ENCODE measurements at regions not wholly inside any gene's neighbourhood (a gene's known extent, or its start where the extent isn't known, plus 50 kb on each side); places are given as distances from the start of the nearest gene placed in this dataset.
A peak's percentile ranks its signal among the peaks of the same experiment; 100 is the strongest.

DNA sequence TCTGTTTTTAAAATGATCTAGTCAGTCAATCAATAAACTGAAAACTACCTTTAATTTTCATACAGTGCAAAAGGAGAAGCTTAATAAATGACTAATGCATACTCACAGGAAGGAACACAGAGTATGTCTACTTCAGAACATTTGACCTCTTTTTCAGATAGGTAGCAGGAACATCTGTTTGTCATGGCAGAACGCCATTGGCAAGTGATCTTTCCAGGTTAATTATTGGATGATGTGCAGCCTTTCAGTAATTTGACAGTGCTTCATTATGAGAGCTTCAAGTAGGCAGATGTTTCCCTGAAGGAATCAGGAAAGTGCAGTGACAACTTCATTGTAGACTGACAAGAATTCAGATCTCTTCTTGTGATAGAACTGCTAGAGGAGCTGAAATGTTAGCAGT is 325.0 kb downstream of the OTOL1 start:
- WGBS (ENCODE audit: insufficient coverage, low coverage, low lambda C conversion rate, missing lambda C conversion rate), result 9% methylated on average over 1 of the region's 1 CpG
- TF ChIP-seq POLR2A (IDR thresholded peaks at IDR 0.05), result no peak
- TF ChIP-seq, protein P1, sequence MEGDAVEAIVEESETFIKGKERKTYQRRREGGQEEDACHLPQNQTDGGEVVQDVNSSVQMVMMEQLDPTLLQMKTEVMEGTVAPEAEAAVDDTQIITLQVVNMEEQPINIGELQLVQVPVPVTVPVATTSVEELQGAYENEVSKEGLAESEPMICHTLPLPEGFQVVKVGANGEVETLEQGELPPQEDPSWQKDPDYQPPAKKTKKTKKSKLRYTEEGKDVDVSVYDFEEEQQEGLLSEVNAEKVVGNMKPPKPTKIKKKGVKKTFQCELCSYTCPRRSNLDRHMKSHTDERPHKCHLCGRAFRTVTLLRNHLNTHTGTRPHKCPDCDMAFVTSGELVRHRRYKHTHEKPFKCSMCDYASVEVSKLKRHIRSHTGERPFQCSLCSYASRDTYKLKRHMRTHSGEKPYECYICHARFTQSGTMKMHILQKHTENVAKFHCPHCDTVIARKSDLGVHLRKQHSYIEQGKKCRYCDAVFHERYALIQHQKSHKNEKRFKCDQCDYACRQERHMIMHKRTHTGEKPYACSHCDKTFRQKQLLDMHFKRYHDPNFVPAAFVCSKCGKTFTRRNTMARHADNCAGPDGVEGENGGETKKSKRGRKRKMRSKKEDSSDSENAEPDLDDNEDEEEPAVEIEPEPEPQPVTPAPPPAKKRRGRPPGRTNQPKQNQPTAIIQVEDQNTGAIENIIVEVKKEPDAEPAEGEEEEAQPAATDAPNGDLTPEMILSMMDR (IDR thresholded peaks at IDR 0.05), result no peak
- Histone ChIP-seq H3K36me3 (no peaks in the 10 kb centered on the region), H3K27me3 (no peaks in the 10 kb centered on the region), H3K4me1 (peaks cover 0 to 13% (median 0%) of the 10 kb centered on the region in 4 donors), H3K27ac (no peak overlapping the region), H3K9me3 (no peaks in the 10 kb centered on the region), H3K4me3 (no peak overlapping the region)
- intact Hi-C loops (cut with DNase I), result no loop called here
- DNase-seq, result peak in 1 of 3 donors; percentile 66
- ATAC-seq, result peak; percentile 77 to 96 (median 90)

DNA sequence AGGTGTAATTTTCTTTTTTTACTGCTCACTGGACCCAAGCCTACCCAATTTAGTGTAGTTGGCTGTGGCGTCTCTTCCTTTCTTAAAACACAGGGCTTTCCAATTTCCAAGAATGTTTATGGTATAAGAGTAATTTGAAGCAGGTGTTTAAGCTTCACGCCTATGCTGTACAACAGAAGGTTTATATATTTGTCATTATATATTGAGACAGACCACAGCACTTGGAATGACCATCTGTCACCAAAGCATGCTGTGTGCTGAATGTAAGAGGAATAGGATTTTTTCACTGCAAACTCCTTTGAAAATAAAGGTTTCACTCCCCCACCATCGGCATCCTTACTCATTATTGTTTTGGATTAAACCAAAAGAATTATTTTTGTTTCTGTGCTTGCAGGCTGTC is 325.7 kb downstream of the OTOL1 start:
- no peak for ATAC-seq
- Histone ChIP-seq H3K4me3 (no peak overlapping the region), H3K27me3 (no peaks in the 10 kb centered on the region), H3K36me3 (no peaks in the 10 kb centered on the region), H3K4me1 (peaks cover 0 to 13% (median 0%) of the 10 kb centered on the region in 4 donors), H3K9me3 (no peaks in the 10 kb centered on the region), H3K27ac (no peak overlapping the region)
- WGBS (ENCODE audit: insufficient coverage, low coverage, low lambda C conversion rate, missing lambda C conversion rate), result 91% methylated on average over 3 of the region's 3 CpGs
- TF ChIP-seq, protein P1 (IDR thresholded peaks at IDR 0.05), result no peak
- TF ChIP-seq POLR2A (IDR thresholded peaks at IDR 0.05), result no peak
- no peak for DNase-seq
- intact Hi-C loops (cut with DNase I), result no loop called here

DNA sequence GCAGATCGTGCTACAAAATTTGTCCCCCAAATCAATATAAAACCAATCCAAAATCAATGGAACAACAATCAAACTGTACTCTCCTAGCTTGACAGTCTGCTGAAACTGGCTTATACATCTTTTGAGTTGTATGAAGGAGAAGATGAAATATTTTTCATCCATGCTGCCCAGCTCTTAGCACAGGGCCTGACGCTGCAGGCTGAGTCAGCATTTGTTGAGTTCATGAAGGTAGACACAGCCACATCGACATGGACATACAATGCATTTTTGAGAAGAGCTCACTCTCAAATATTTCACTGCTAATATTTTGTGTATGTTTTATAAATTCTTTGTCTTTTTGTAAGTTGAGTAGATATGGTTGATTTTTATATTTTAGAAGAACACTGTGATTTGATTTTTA is 327.3 kb downstream of the OTOL1 start:
- Histone ChIP-seq H3K27ac (no peak overlapping the region), H3K4me1 (peaks cover 0 to 13% (median 0%) of the 10 kb centered on the region in 4 donors), H3K27me3 (no peaks in the 10 kb centered on the region), H3K4me3 (no peak overlapping the region), H3K36me3 (no peaks in the 10 kb centered on the region), H3K9me3 (no peaks in the 10 kb centered on the region)
- intact Hi-C loops (cut with DNase I), result no loop called here
- ATAC-seq (no peak), DNase-seq (no peak)
- WGBS (ENCODE audit: insufficient coverage, low coverage, low lambda C conversion rate, missing lambda C conversion rate), result 78% methylated on average over 3 of the region's 3 CpGs
- no peak for TF ChIP-seq POLR2A (IDR thresholded peaks at IDR 0.05)
- TF ChIP-seq, protein P1 (IDR thresholded peaks at IDR 0.05), result no peak

DNA sequence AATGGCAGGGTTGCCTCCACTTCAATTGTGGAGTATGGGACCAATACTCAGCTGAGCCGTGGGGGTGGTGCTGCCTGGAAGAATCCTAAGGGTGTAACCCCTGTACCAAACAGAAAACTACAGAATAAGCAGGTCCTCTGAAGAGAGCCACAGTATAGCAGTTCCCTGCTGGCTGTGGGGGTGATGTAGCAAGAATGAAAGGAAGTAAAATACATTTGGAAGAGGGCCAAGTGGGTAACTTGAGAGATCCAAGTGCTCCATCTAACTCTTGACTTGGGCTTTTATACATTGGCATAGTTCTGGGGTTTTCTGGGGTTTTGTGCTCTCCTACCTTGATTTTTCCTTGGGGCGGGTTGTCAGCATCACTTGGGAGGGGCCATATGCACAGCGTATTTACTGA is 341.4 kb downstream of the OTOL1 start:
- Histone ChIP-seq H3K27me3 (no peaks in the 10 kb centered on the region), H3K9me3 (no peaks in the 10 kb centered on the region), H3K27ac (no peak overlapping the region), H3K4me1 (no peaks in the 10 kb centered on the region), H3K36me3 (no peaks in the 10 kb centered on the region), H3K4me3 (no peak overlapping the region)
- intact Hi-C loops (cut with DNase I), result no loop called here
- no peak for ATAC-seq
- TF ChIP-seq, protein P1 (IDR thresholded peaks at IDR 0.05), result no peak
- TF ChIP-seq POLR2A (IDR thresholded peaks at IDR 0.05), result no peak
- WGBS (ENCODE audit: insufficient coverage, low coverage, low lambda C conversion rate, missing lambda C conversion rate), result 76% methylated on average over 2 of the region's 3 CpGs
- DNase-seq, result no peak

DNA sequence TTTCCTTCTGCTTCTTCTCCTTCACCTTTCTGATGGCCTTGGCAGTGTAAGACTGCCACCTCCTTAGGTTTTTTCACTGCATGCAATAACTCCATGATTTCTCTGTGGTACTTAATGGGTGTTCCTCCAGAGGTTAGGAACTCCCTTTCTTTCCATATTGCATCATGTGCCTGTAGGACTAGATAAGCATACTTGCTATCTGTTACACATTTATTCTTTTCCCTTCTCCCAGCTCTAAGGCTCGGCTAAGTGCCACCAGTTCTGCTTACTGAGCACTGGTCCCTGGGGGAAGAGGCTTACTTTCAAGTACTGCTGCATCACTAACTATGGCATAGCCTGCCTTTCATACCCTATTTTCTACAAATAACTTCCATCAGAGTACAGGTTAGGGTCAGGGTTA is 351.8 kb downstream of the OTOL1 start:
- no peaks in the 10 kb centered on the region for H3K36me3 ChIP-seq
- no peak overlapping the region for H3K4me3 ChIP-seq
- no peak overlapping the region for H3K27ac ChIP-seq
- intact Hi-C loops (cut with DNase I), result no loop called here
- DNase-seq (no peak), ATAC-seq (no peak)
- no peak for TF ChIP-seq POLR2A (IDR thresholded peaks at IDR 0.05)
- TF ChIP-seq, protein P1 (IDR thresholded peaks at IDR 0.05), result no peak
- H3K27me3 ChIP-seq, result no peaks in the 10 kb centered on the region
- no peaks in the 10 kb centered on the region for H3K4me1 ChIP-seq
- no peaks in the 10 kb centered on the region for H3K9me3 ChIP-seq
- 67% methylated on average over 1 of the region's 1 CpG for WGBS (ENCODE audit: insufficient coverage, low coverage, low lambda C conversion rate, missing lambda C conversion rate)
